Renal cortex interstitium (tissue), 11 donors: ENCODE measurements at regions not wholly inside any gene's neighbourhood (a gene's known extent, or its start where the extent isn't known, plus 50 kb on each side); places are given as distances from the start of the nearest gene placed in this dataset.
"Not testable (repeated sequence)": the region's sequence is repeated elsewhere in the genome, so short reads cannot be mapped to it uniquely, and the experiment has no call there.

ENCODE experiments used
- DNase-seq, 11 donors: peaks; one replicate each; pipeline ENCODE4 v3.0.0-alpha.2; 2013; ENCODE audit warnings: low read depth in 9 of 11, low spot score in 4 of 11; ENCODE audit errors: extremely low read depth in 1 of 11

GRCh38 chr11:23570828-23571227, 710.6 kb upstream of the CCDC179 start:
- no peak for DNase-seq

GRCh38 chr11:23573429-23573828, 713.2 kb upstream of the CCDC179 start:
- DNase-seq: no peak

GRCh38 chr11:23574149-23574548, 713.9 kb upstream of the CCDC179 start:
- no peak for DNase-seq

GRCh38 chr11:23577296-23577695, 717.0 kb upstream of the CCDC179 start:
- no peak for DNase-seq

- no peak for DNase-seq
These were observed 725.3 kb upstream of the CCDC179 start for GRCh38 chr11:23585416-23586104.

- no peak for DNase-seq
These were observed 725.9 kb upstream of the CCDC179 start for GRCh38 chr11:23586173-23586572.

- no peak for DNase-seq
These were observed 730.5 kb upstream of the CCDC179 start for GRCh38 chr11:23590596-23591308.

GRCh38 chr11:23594755-23595154, 734.5 kb upstream of the CCDC179 start:
- no peak for DNase-seq

- DNase-seq: no peak
These were observed 744.7 kb upstream of the CCDC179 start for GRCh38 chr11:23604966-23605365.

- no peak for DNase-seq
These were observed 745.9 kb upstream of the CCDC179 start for GRCh38 chr11:23606191-23606590.

GRCh38 chr11:23611726-23612125, 751.5 kb upstream of the CCDC179 start:
- DNase-seq: no peak

GRCh38 chr11:23620617-23621016, 760.3 kb upstream of the CCDC179 start:
- no peak for DNase-seq

GRCh38 chr11:23632293-23632692, 772.0 kb upstream of the CCDC179 start:
- DNase-seq: no peak

GRCh38 chr11:23644443-23644842, 784.2 kb upstream of the CCDC179 start:
- DNase-seq: no peak

- not testable (repeated sequence) for DNase-seq
These were observed 792.1 kb upstream of the CCDC179 start for GRCh38 chr11:23652336-23652735.

- no peak for DNase-seq
These were observed 792.9 kb upstream of the CCDC179 start for GRCh38 chr11:23653071-23653675.

GRCh38 chr11:23668324-23668723, 808.0 kb upstream of the CCDC179 start:
- DNase-seq: no peak

GRCh38 chr11:23673366-23673765, 813.1 kb upstream of the CCDC179 start:
- no peak for DNase-seq

GRCh38 chr11:23674866-23675265, 814.6 kb upstream of the CCDC179 start:
- no peak for DNase-seq

- DNase-seq: no peak
These were observed 817.8 kb upstream of the LUZP2 start for GRCh38 chr11:23679041-23679440.
